ENCODE measurements at regions not wholly inside any gene's neighbourhood (a gene's known extent, or its start where the extent isn't known, plus 50 kb on each side); places are given as distances from the start of the nearest gene placed in this dataset.

- H3K79me2 ChIP-seq (ENCODE audit: low read depth) = no peaks in the 10 kb centered on the region
- no peak for TF ChIP-seq EZH2phosphoT487 (IDR thresholded peaks at IDR 0.05)
- TF ChIP-seq EZH2 (IDR thresholded peaks at IDR 0.05) = no peak
- TF ChIP-seq, protein P1, sequence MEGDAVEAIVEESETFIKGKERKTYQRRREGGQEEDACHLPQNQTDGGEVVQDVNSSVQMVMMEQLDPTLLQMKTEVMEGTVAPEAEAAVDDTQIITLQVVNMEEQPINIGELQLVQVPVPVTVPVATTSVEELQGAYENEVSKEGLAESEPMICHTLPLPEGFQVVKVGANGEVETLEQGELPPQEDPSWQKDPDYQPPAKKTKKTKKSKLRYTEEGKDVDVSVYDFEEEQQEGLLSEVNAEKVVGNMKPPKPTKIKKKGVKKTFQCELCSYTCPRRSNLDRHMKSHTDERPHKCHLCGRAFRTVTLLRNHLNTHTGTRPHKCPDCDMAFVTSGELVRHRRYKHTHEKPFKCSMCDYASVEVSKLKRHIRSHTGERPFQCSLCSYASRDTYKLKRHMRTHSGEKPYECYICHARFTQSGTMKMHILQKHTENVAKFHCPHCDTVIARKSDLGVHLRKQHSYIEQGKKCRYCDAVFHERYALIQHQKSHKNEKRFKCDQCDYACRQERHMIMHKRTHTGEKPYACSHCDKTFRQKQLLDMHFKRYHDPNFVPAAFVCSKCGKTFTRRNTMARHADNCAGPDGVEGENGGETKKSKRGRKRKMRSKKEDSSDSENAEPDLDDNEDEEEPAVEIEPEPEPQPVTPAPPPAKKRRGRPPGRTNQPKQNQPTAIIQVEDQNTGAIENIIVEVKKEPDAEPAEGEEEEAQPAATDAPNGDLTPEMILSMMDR (IDR thresholded peaks at IDR 0.05) = no peak
- Mint-ChIP-seq H3K4me1 (peaks cover 27% of the 10 kb centered on the region), H3K4me3 (no peak overlapping the region), H3K9me3 (peaks cover 9% of the 10 kb centered on the region), H3K27me3 (ENCODE audit: insufficient read depth, low read depth) (peaks cover 9% of the 10 kb centered on the region), H3K27ac (no peak overlapping the region), H3K36me3 (no peaks in the 10 kb centered on the region)
- H3K9ac ChIP-seq = no peak overlapping the region
- H3K27ac ChIP-seq = no peak overlapping the region
- H3K4me3 ChIP-seq = no peak overlapping the region
- no peaks in the 10 kb centered on the region for H3F3A ChIP-seq (ENCODE audit: low read depth)
- H3K9me3 ChIP-seq (ENCODE audit: low read depth) = no peaks in the 10 kb centered on the region
- H3K36me3 ChIP-seq = no peaks in the 10 kb centered on the region
- no peak overlapping the region for H3K4me2 ChIP-seq
- H2AFZ ChIP-seq (replicated peaks) = no peak overlapping the region
- no peak for DNase-seq (ENCODE audit: low spot score)
- H4K20me1 ChIP-seq (ENCODE audit: low read depth) = no peaks in the 10 kb centered on the region
- H3K27me3 ChIP-seq = no peaks in the 10 kb centered on the region
- H3K4me1 ChIP-seq = peaks cover 4% of the 10 kb centered on the region
These were observed 312.9 kb upstream of the MSX2 start for GRCh38 chr5:174411479-174411819.

- Mint-ChIP-seq H3K4me3 (no peak overlapping the region), H3K27me3 (ENCODE audit: insufficient read depth, low read depth) (peaks cover 9% of the 10 kb centered on the region), H3K27ac (no peak overlapping the region), H3K36me3 (no peaks in the 10 kb centered on the region), H3K4me1 (peaks cover 32% of the 10 kb centered on the region), H3K9me3 (peaks cover 8% of the 10 kb centered on the region)
- Histone ChIP-seq H3K4me1 (peaks cover 4% of the 10 kb centered on the region), H3K9ac (no peak overlapping the region), H3K9me3 (ENCODE audit: low read depth) (no peaks in the 10 kb centered on the region), H3K27ac (no peak overlapping the region), H3K79me2 (ENCODE audit: low read depth) (no peaks in the 10 kb centered on the region), H3K36me3 (no peaks in the 10 kb centered on the region), H2AFZ (replicated peaks) (no peak overlapping the region), H3F3A (ENCODE audit: low read depth) (no peaks in the 10 kb centered on the region), H3K4me2 (no peak overlapping the region), H4K20me1 (ENCODE audit: low read depth) (no peaks in the 10 kb centered on the region), H3K27me3 (no peaks in the 10 kb centered on the region), H3K4me3 (no peak overlapping the region)
- TF ChIP-seq, protein P1 (IDR thresholded peaks at IDR 0.05) = no peak
- no peak for TF ChIP-seq EZH2phosphoT487 (IDR thresholded peaks at IDR 0.05)
- TF ChIP-seq EZH2 (IDR thresholded peaks at IDR 0.05) = no peak
- DNase-seq (ENCODE audit: low spot score) = no peak
These were observed 312.0 kb upstream of the MSX2 start for GRCh38 chr5:174412374-174412773.

- H3K9me3 ChIP-seq (ENCODE audit: low read depth) = no peaks in the 10 kb centered on the region
- no peaks in the 10 kb centered on the region for H3F3A ChIP-seq (ENCODE audit: low read depth)
- no peaks in the 10 kb centered on the region for H3K79me2 ChIP-seq (ENCODE audit: low read depth)
- H2AFZ ChIP-seq (replicated peaks) = no peak overlapping the region
- no peak overlapping the region for H3K4me2 ChIP-seq
- Mint-ChIP-seq H3K27ac (no peak overlapping the region), H3K4me1 (peaks cover 36% of the 10 kb centered on the region), H3K27me3 (ENCODE audit: insufficient read depth, low read depth) (peaks cover 12% of the 10 kb centered on the region), H3K36me3 (no peaks in the 10 kb centered on the region), H3K4me3 (no peak overlapping the region), H3K9me3 (peaks cover 5% of the 10 kb centered on the region)
- no peak for DNase-seq (ENCODE audit: low spot score)
- H3K27ac ChIP-seq = no peak overlapping the region
- no peaks in the 10 kb centered on the region for H4K20me1 ChIP-seq (ENCODE audit: low read depth)
- H3K27me3 ChIP-seq = no peaks in the 10 kb centered on the region
- no peak overlapping the region for H3K9ac ChIP-seq
- H3K4me1 ChIP-seq = peaks cover 4% of the 10 kb centered on the region
- H3K4me3 ChIP-seq = no peak overlapping the region
- H3K36me3 ChIP-seq = no peaks in the 10 kb centered on the region
- TF ChIP-seq EZH2 (IDR thresholded peaks at IDR 0.05) (no peak), EZH2phosphoT487 (IDR thresholded peaks at IDR 0.05) (no peak)
- TF ChIP-seq, protein P1 (IDR thresholded peaks at IDR 0.05) = no peak
These were observed 311.4 kb upstream of the MSX2 start for GRCh38 chr5:174412941-174413340.

Measured in neural progenitor cell (in vitro differentiated cells).